ENCODE measurements at regions not wholly inside any gene's neighbourhood (a gene's known extent, or its start where the extent isn't known, plus 50 kb on each side); places are given as distances from the start of the nearest gene placed in this dataset.
A peak's percentile ranks its signal among the peaks of the same experiment; 100 is the strongest.

DNA sequence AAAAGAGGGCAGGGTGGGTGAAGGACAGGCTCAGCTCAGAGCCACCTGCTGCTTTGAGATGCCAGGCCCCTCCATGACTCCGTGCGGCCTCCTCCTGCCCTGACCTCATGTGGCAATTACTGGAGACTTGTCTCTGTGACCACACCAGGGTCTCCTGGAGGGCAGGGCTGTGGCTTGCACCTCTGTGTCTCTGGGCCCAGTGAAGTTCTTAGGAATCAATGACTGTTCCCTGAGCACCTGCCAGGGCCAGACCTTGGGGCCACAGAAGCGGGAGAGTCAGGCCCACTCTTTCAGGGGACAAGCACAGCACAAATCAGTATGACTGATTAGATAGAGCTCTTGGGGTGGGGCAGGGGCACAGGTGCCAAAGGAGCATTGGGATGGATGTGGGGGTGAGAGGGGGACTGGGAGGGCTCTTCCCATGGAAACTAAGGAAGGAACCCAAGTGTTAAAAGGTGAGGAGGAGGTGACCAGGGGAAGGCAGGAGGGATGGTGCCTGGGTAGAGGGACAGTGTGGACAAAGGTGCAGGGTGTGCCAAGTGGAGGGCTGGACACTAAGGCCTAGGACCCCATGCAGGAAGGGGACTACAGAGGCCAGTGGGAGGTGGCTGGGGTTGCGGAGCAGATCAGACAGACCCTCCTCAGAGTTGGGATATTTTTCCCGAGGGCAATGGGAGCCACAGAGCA lies 77.3 kb upstream of the SHISAL1 start:
- no peaks in the 10 kb centered on the region for H3K4me1 ChIP-seq (ENCODE audit: low read depth)
- ATAC-seq = no peak
- DNase-seq = peak in 1 of 3 donors; percentile 11
- no peaks in the 10 kb centered on the region for H3K9me3 ChIP-seq
- H3K36me3 ChIP-seq (ENCODE audit: low read depth) = no peaks in the 10 kb centered on the region
- TF ChIP-seq, protein P1, sequence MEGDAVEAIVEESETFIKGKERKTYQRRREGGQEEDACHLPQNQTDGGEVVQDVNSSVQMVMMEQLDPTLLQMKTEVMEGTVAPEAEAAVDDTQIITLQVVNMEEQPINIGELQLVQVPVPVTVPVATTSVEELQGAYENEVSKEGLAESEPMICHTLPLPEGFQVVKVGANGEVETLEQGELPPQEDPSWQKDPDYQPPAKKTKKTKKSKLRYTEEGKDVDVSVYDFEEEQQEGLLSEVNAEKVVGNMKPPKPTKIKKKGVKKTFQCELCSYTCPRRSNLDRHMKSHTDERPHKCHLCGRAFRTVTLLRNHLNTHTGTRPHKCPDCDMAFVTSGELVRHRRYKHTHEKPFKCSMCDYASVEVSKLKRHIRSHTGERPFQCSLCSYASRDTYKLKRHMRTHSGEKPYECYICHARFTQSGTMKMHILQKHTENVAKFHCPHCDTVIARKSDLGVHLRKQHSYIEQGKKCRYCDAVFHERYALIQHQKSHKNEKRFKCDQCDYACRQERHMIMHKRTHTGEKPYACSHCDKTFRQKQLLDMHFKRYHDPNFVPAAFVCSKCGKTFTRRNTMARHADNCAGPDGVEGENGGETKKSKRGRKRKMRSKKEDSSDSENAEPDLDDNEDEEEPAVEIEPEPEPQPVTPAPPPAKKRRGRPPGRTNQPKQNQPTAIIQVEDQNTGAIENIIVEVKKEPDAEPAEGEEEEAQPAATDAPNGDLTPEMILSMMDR (IDR thresholded peaks at IDR 0.05) = no peak
- intact Hi-C loops (cut with DNase I, micrococcal nuclease) = no loop called here
- H3K4me3 ChIP-seq = no peak overlapping the region

DNA sequence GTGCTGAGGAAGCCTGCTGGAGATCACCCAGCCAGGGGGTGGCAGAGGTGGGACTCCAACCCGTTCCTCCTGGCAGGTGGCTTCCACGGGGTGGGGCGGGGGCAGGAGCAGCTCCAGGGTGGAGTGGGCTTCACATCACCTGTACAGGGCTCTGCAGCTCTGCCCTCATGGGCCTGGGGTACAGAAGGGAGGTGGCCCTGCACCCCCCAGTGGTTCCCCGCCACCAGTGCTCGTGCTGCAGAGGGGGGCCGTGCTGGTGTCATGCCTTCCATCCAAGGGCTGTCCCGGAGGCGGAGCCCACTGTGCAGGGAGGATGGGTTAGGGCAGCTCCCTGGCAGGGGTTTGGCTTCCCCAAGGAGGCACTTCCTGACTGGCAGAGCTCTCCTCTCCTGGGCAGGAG lies 76.4 kb upstream of the SHISAL1 start:
- H3K4me3 ChIP-seq = no peak overlapping the region
- H3K9me3 ChIP-seq = no peaks in the 10 kb centered on the region
- intact Hi-C loops (cut with DNase I, micrococcal nuclease) = no loop called here
- H3K4me1 ChIP-seq (ENCODE audit: low read depth) = no peaks in the 10 kb centered on the region
- ATAC-seq (no peak), DNase-seq (peak in 1 of 3 donors; percentile 40)
- TF ChIP-seq, protein P1 (IDR thresholded peaks at IDR 0.05) = no peak
- no peaks in the 10 kb centered on the region for H3K36me3 ChIP-seq (ENCODE audit: low read depth)

DNA sequence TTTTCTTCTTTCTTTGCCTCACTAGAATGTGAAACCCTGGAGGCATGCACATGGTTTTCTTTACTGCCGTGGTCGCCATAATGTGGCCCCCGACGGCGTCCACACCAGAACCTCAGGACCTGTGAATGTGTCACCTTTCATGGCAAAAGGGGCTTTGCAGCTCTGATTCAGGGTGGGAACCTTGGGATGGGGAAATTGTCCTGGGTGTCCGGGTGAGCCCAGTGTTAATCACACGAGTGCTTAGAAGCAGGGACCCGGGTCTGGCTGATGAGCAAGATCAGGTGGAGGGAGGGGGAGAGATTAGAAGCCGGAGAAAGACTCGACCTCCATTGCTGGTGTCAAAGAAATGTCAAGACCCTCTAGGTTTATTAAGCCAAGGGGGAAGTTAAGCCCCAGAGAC lies 74.7 kb upstream of the SHISAL1 start:
- Histone ChIP-seq H3K4me1 (ENCODE audit: low read depth) (no peaks in the 10 kb centered on the region), H3K4me3 (no peak overlapping the region), H3K9me3 (no peaks in the 10 kb centered on the region), H3K36me3 (ENCODE audit: low read depth) (no peaks in the 10 kb centered on the region)
- ATAC-seq = no peak
- TF ChIP-seq, protein P1 (IDR thresholded peaks at IDR 0.05) = no peak
- intact Hi-C loops (cut with DNase I, micrococcal nuclease) = no loop called here
- DNase-seq = peak in 1 of 3 donors; percentile 4

DNA sequence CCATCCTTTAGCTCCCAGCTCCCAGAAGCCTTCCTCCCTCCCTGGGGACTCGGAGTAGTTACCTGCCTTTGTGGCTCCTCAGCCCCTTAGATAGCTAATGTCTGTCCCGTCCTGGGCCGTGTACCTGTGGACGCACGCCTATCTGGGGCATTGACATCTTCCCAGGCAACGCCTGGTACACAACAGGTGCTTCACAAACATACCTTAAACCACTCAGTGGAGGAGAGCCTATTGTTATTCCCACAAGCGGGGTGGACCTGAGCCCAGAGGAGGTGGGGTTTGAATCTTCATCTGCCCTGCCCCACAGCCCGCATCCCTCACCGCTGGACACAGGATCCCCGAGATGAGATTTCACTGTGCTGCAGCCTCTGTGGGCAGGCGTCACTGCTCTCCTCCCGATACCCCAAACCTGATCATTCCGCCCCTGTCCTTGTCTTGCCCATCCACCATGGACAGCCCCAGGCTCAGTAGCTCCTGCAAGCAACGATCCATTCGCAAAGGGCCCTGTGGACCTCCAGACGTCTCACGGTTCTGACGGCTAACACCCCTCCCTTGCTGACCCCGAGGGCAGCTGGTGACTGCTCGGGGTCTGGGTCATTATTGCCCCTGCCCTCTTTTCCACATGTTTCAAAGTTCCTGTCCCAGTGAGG lies 73.8 kb upstream of the SHISAL1 start:
- H3K4me1 ChIP-seq (ENCODE audit: low read depth) = no peaks in the 10 kb centered on the region
- intact Hi-C loops (cut with DNase I, micrococcal nuclease) = no loop called here
- ATAC-seq (no peak), DNase-seq (peak in 1 of 3 donors; percentile 22)
- no peak overlapping the region for H3K4me3 ChIP-seq
- TF ChIP-seq, protein P1 (IDR thresholded peaks at IDR 0.05) = no peak
- no peaks in the 10 kb centered on the region for H3K9me3 ChIP-seq
- no peaks in the 10 kb centered on the region for H3K36me3 ChIP-seq (ENCODE audit: low read depth)

DNA sequence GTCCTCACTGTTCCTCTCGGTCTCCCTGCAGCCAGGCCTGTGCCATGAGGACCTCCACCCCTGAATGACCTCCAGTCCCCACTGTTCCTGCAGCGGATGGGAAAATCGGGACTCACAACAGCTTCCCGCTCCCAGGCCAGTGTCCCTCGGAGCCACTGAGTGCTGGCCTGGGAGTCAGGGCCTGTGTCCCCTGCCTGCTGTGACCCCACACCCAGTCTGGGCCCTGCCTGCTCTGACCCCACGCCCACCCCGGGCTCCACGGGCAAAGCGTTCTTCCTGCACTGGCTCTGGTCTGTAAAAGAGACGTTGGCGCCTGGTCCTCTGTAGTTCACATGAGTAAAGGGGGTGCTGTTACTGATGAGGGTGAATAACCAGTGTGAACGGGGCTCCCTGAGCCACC lies 73.0 kb upstream of the SHISAL1 start:
- intact Hi-C loops (cut with DNase I, micrococcal nuclease) = no loop called here
- no peaks in the 10 kb centered on the region for H3K4me1 ChIP-seq (ENCODE audit: low read depth)
- no peaks in the 10 kb centered on the region for H3K36me3 ChIP-seq (ENCODE audit: low read depth)
- no peaks in the 10 kb centered on the region for H3K9me3 ChIP-seq
- ATAC-seq = no peak
- peak in 1 of 3 donors; percentile 24 for DNase-seq
- no peak overlapping the region for H3K4me3 ChIP-seq
- TF ChIP-seq, protein P1 (IDR thresholded peaks at IDR 0.05) = no peak
